ENCODE measurements at regions not wholly inside any gene's neighbourhood (a gene's known extent, or its start where the extent isn't known, plus 50 kb on each side); places are given as distances from the start of the nearest gene placed in this dataset.

- TF ChIP-seq GATA2 (IDR thresholded peaks at IDR 0.05; ENCODE audit: low read depth, low read length) (no peak), GATA3 (IDR thresholded peaks at IDR 0.05; ENCODE audit: low read depth, low read length) (no peak)
Observed at GRCh38 chr18:34400834-34401233, 176.1 kb upstream of the NOL4 start.
